Aorta (tissue), 5 donors: ENCODE measurements at regions not wholly inside any gene's neighbourhood (a gene's known extent, or its start where the extent isn't known, plus 50 kb on each side); places are given as distances from the start of the nearest gene placed in this dataset.

Source experiments
- ATAC-seq: fragments of 200-7000 bp; cut with Tn5 transposase; one replicate; pipeline ENCODE4 v1.9.1; 2022; ENCODE audit warnings: moderate library complexity; ENCODE audit not compliant: low FRiP score
- DNase-seq, 2 donors: peaks; one replicate each; pipeline ENCODE4 v3.0.0-alpha.2; 2020
- H3K27ac ChIP-seq, 2 donors: one replicate each; pipeline ENCODE4 v1.5.1; 2013; ENCODE audit warnings: low read length in 2 of 2, mild to moderate bottlenecking in 2 of 2, moderate library complexity in 2 of 2, control low read depth in 1 of 2, inconsistent platforms in 1 of 2, low read depth in 1 of 2
- H3K27me3 ChIP-seq, 2 donors: one replicate each; pipeline ENCODE4 v1.6.1; 2013; ENCODE audit warnings: control low read depth in 1 of 2, low read length in 1 of 2, mild to moderate bottlenecking in 1 of 2, moderate library complexity in 1 of 2; ENCODE audit not compliant: insufficient read depth in 2 of 2, control insufficient read depth in 1 of 2
- H3K36me3 ChIP-seq, 2 donors: one replicate each; pipeline ENCODE4 v1.6.1; 2013; ENCODE audit warnings: control low read depth in 1 of 2, low read length in 1 of 2, mild to moderate bottlenecking in 1 of 2; ENCODE audit not compliant: insufficient read depth in 2 of 2, control insufficient read depth in 1 of 2
- H3K4me1 ChIP-seq, 2 donors: one replicate each; pipeline ENCODE4 v1.6.1; 2013; ENCODE audit warnings: low read length in 2 of 2, control low read depth in 1 of 2, mild to moderate bottlenecking in 1 of 2, moderate library complexity in 1 of 2; ENCODE audit not compliant: insufficient read depth in 2 of 2, control insufficient read depth in 1 of 2
- H3K4me3 ChIP-seq, 2 donors: one replicate each; pipeline ENCODE4 v1.5.1; 2013; ENCODE audit warnings: low read length in 2 of 2, control low read depth in 1 of 2, mild to moderate bottlenecking in 1 of 2
- H3K9me3 ChIP-seq: one replicate; pipeline ENCODE4 v1.6.1; 2013; ENCODE audit warnings: mild to moderate bottlenecking, low read length; ENCODE audit not compliant: control insufficient read depth
- WGBS, 2 donors: extraction: QIAGEN DNeasy Blood & Tissue Kit; methylation state at CpG; one replicate each; pipeline ENCODE4 v1.1.7; 2013; 5-methylcytosine and 5-hydroxymethylcytosine counted together
- intact Hi-C, 2 donors: fragments of 100-400 bp; cut with DNase I; formaldehyde crosslinking; loops; one replicate each; pipeline versions ENCODE4 v1.14.2 to v1.15.0; 2022
- donor health status: healthy with polysubstance abuse.
- donor health status: Bipolar disorder and iron deficiency.
- donor health status: DM: no; HTN: no; CAD: no.
- donor health status: DM: no; HTN: no; CAD: no.
- donor health status: DM: yes; HTN: yes; CAD: no.

DNA sequence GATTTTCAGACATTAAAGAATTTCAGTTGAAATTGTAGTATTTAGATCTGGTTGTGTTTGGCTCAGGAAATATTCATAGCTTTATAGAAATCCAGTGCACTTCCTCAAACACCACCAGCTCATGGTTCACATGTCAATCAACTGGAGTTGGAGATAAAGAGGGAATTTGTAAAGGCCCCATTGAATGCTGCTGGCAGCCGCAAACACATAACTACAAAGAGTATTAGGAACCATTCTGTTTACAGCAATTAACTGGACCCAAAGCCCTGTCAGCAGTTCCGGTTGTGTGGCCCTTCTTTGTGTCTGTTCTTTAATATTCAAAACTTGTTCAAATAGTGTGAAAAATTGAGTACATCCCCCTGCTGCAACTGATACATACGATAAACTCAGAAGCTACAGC is 107.4 kb upstream of the LRRTM4 start:
- no peak for DNase-seq
- intact Hi-C loops: no loop called here
- no peak overlapping the region for H3K4me3 ChIP-seq
- WGBS, 2 donors: 18 to 19% methylated on average over 3 of the region's 3 CpGs
- H3K4me1 ChIP-seq: no peaks in the 10 kb centered on the region
- H3K9me3 ChIP-seq: no peaks in the 10 kb centered on the region
- no peaks in the 10 kb centered on the region for H3K36me3 ChIP-seq
- H3K27me3 ChIP-seq: no peaks in the 10 kb centered on the region
- no peak overlapping the region for H3K27ac ChIP-seq
- no peak for ATAC-seq

DNA sequence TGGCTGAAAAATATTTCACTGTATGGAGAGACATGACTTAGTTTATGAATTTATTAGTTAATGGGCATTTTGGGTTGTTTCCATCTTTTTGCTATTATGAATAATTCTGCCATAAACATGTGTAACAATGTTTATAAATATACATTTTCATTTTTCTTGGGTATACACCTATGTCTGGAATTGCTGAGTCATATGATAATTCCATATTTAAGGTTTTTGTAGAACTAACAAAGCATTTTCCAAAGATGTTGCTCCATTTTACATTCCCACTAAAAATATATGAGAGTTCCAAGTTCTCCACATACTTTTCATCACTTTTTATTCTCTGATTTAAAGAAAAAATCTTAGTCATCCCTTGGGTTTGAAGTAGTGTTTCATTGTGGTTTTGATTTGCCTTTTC is 108.8 kb upstream of the LRRTM4 start:
- Histone ChIP-seq H3K9me3 (no peaks in the 10 kb centered on the region), H3K27me3 (no peaks in the 10 kb centered on the region), H3K36me3 (no peaks in the 10 kb centered on the region), H3K27ac (no peak overlapping the region), H3K4me1 (no peaks in the 10 kb centered on the region), H3K4me3 (no peak overlapping the region)
- DNase-seq (no peak), ATAC-seq (no peak)
- intact Hi-C loops: no loop called here

DNA sequence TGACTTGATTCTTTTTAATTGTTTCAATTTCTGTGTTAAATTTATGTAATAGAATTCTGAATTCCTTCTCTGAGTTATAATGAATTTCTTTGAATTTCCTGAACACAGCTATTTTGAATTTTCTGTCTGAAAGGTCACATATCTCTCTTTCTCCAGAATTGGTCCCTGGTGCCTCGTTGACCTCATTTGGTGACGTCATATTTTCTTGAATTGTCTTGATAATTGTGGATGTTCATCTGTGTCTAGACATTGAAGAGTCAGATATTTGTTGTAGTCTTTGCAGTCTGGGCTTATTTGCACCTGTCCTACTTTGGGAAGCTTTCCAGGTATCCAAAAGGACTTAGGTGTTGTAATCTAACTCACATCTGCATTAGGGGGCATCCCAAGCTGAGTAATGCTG is 111.4 kb upstream of the LRRTM4 start:
- no peaks in the 10 kb centered on the region for H3K4me1 ChIP-seq
- no peak overlapping the region for H3K4me3 ChIP-seq
- ATAC-seq: no peak
- H3K9me3 ChIP-seq: no peaks in the 10 kb centered on the region
- intact Hi-C loops: no loop called here
- H3K27me3 ChIP-seq: no peaks in the 10 kb centered on the region
- no peaks in the 10 kb centered on the region for H3K36me3 ChIP-seq
- DNase-seq: no peak
- 82 to 83% methylated on average over 2 of the region's 2 CpGs for WGBS, 2 donors
- no peak overlapping the region for H3K27ac ChIP-seq

DNA sequence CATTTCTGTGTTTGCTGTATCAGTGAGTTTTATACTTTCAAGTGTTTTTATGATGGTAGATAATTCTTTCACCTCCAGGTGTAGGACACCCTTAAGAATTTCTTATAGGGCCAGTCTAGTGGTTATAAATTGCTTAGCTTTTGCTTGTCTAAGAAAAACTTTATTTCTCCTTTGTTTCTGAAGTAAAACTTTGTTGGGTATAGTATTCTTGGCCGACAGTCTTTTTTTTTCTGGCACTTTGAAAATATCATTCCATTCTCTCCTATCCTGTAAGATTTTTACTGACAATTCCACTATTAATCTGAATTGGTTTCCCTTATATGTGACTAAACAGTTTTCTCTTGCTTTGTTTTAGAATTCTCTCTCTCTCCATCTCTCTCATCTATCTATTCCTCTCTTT is 118.7 kb upstream of the LRRTM4 start:
- H3K27me3 ChIP-seq: no peaks in the 10 kb centered on the region
- no peak for DNase-seq
- no peaks in the 10 kb centered on the region for H3K4me1 ChIP-seq
- H3K4me3 ChIP-seq: no peak overlapping the region
- ATAC-seq: no peak
- no peaks in the 10 kb centered on the region for H3K36me3 ChIP-seq
- peaks cover 2% of the 10 kb centered on the region for H3K9me3 ChIP-seq
- intact Hi-C loops: no loop called here
- WGBS, 2 donors: 93 to 95% methylated on average over 1 of the region's 1 CpG
- no peak overlapping the region for H3K27ac ChIP-seq

DNA sequence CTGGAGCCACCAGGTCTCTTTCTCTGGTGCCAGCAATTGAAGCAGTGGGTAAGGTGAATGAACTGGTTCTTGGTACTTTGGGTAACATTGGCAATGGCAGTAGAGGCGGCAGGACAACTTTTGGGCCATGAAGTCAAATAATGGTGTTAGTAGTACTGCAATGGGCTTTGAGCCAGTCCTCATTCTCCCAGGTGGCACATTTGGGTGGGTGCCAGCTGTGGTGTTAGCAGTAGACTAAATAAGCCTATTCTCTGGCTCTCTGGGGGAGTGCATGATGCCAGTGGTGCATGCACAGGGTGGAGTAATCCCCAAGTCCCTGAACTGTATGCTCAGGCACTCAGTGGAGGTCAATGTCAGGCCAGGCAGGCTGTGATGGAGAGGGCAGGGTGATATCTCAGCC is 120.2 kb upstream of the LRRTM4 start:
- Histone ChIP-seq H3K4me3 (no peak overlapping the region), H3K4me1 (no peaks in the 10 kb centered on the region), H3K27ac (no peak overlapping the region), H3K9me3 (peaks cover 2% of the 10 kb centered on the region), H3K36me3 (no peaks in the 10 kb centered on the region), H3K27me3 (no peaks in the 10 kb centered on the region)
- no peak for ATAC-seq
- intact Hi-C loops: no loop called here
- DNase-seq: no peak
- WGBS, 2 donors: 98 to 100% methylated on average over 1 of the region's 1 CpG

DNA sequence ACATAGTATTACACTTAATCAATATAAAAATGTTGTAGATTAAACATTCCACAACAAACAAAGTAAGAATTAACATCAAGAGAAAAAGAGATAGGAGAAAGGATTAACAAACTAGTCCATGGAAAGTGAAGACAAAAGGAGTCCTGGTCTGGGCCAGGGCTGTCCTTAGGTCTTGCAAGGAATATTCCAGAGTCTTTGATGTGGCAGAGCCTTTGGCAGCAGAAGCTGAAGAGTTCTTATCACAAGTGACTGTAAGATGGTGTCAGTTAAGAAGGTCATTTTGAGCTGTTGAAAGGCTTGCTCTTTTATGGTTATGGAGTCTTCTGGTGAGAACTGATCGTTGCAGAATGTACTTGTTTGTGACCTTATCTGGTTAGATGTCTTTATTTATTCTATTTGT is 127.7 kb upstream of the LRRTM4 start:
- Histone ChIP-seq H3K36me3 (no peaks in the 10 kb centered on the region), H3K27me3 (peaks cover 0 to 1% of the 10 kb centered on the region in 2 donors), H3K4me3 (no peak overlapping the region), H3K4me1 (no peaks in the 10 kb centered on the region), H3K27ac (no peak overlapping the region), H3K9me3 (no peaks in the 10 kb centered on the region)
- intact Hi-C loops: no loop called here
- ATAC-seq (no peak), DNase-seq (no peak)
- 85 to 97% methylated on average over 1 of the region's 1 CpG for whole genome bisulfite sequencing, 2 donors

DNA sequence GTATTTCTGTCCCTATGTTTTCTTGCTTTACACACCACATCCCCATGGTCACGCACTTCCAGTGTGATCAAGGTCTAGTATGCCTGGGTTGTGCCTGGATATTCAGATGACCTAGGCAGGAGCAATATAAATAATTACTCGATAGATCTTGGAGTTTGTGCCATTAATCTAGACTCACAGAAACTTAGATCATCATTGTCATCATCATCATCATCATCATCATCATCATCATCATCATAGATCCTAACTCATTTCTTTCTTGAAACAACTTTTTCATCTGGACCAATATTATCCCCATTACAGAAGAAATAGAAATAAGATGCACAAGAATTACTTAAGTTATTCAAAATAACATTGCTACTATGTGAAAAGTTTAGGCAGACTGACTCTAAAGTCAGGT is 130.3 kb upstream of the LRRTM4 start:
- Histone ChIP-seq H3K9me3 (no peaks in the 10 kb centered on the region), H3K27me3 (peaks cover 0 to 1% of the 10 kb centered on the region in 2 donors), H3K4me1 (no peaks in the 10 kb centered on the region), H3K4me3 (no peak overlapping the region), H3K27ac (no peak overlapping the region), H3K36me3 (no peaks in the 10 kb centered on the region)
- intact Hi-C loops: no loop called here
- ATAC-seq: no peak
- no peak for DNase-seq
- 48 to 96% methylated on average over 2 of the region's 2 CpGs for WGBS, 2 donors

DNA sequence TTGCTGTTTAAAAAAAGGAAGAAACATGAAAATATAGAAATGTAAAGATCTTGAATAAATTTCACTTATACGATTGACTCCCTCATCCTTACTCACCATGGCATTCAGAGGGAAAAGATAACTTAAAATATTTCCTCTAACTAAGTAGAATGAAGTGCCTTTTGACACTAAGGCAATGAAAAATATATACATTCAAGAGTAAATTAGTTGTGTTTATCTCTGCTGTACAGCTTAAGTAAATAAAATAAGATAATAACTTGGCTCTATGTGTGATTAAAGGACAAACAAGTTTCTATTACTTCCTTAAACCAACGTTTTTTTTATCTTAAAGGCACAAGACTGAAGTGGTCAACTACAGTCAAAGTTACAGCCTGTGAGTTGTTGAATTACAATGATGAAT is 142.3 kb upstream of the LRRTM4 start:
- 30 to 44% methylated on average over 2 of the region's 2 CpGs for WGBS, 2 donors
- no peak overlapping the region for H3K4me3 ChIP-seq
- H3K4me1 ChIP-seq: no peaks in the 10 kb centered on the region
- no peaks in the 10 kb centered on the region for H3K36me3 ChIP-seq
- H3K9me3 ChIP-seq: no peaks in the 10 kb centered on the region
- no peak for DNase-seq
- H3K27me3 ChIP-seq: no peaks in the 10 kb centered on the region
- intact Hi-C loops: no loop called here
- no peak for ATAC-seq
- H3K27ac ChIP-seq: no peak overlapping the region

DNA sequence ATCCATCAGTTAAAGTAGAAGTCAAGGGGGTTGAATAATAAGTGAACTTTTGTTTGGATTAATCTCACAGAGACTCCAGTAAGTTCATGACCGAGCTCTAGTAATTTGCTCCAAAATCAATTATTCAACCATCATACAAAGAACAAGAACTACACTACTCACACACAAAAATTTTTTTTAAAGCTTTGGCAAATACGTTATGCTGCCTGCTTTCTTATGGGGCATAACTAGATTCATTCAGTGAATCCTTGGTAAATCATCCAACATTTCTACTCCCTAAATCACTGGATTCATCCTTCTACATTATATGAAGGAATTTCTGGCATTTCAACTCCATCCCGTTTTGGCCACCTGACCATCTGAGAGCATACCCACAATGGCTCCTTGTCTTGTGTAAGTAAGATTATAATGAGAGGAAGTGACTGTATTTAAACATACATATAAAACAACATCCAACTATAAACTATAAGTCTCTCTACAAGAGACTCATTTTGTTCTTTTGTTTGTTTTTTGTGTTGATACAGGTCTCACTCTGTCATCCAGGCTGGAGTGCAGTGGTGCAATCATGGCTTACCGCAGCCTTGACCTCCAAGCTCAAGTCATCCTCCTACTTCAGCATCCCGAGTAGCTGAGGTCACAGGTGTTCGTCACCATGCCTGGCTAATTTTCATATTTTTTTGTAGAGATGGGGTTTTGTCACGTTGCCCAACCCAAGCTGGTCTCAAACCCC is 144.2 kb upstream of the LRRTM4 start:
- 88 to 90% methylated on average over 7 of the region's 7 CpGs for WGBS, 2 donors
- no peak overlapping the region for H3K4me3 ChIP-seq

More for the DNA sequence above, 144.2 kb upstream of the LRRTM4 start:
- ATAC-seq: no peak
- Histone ChIP-seq H3K4me1 (no peaks in the 10 kb centered on the region), H3K27ac (no peak overlapping the region), H3K9me3 (no peaks in the 10 kb centered on the region), H3K36me3 (no peaks in the 10 kb centered on the region), H3K27me3 (no peaks in the 10 kb centered on the region)
- no peak for DNase-seq
- intact Hi-C loops: no loop called here
